Memory B cell (primary cell): ENCODE measurements at regions not wholly inside any gene's neighbourhood (a gene's known extent, or its start where the extent isn't known, plus 50 kb on each side); places are given as distances from the start of the nearest gene placed in this dataset.
A peak's percentile ranks its signal among the peaks of the same experiment; 100 is the strongest.
"Not testable (repeated sequence)": the region's sequence is repeated elsewhere in the genome, so short reads cannot be mapped to it uniquely, and the experiment has no call there.

Experiments used
- ATAC-seq: fragments of 150-1000 bp; cut with Tn5 transposase; 2 replicates; pipeline ENCODE4 v1.10.0; 2021; ENCODE audit warnings: low read depth, mild to moderate bottlenecking, moderate library complexity
- DNase-seq, 2 donors: peaks; one replicate each; pipeline ENCODE4 v3.0.0; 2022; ENCODE audit warnings: low spot score in 2 of 2
- H3K27ac Mint-ChIP-seq: one replicate; pipeline ENCODE4 v1.8.0; 2022; ENCODE audit warnings: mild to moderate bottlenecking, moderate library complexity, mixed read lengths
- H3K27me3 Mint-ChIP-seq: one replicate; pipeline ENCODE4 v1.8.0; 2022; ENCODE audit warnings: mixed read lengths
- H3K36me3 Mint-ChIP-seq: one replicate; pipeline ENCODE4 v1.8.0; 2022; ENCODE audit warnings: mild to moderate bottlenecking, mixed read lengths
- H3K4me1 Mint-ChIP-seq: one replicate; pipeline ENCODE4 v1.8.0; 2022; ENCODE audit warnings: mixed read lengths
- H3K4me3 Mint-ChIP-seq: one replicate; pipeline ENCODE4 v1.8.0; 2022; ENCODE audit warnings: mild to moderate bottlenecking, moderate library complexity, mixed read lengths
- H3K9me3 Mint-ChIP-seq: one replicate; pipeline ENCODE4 v1.8.0; 2022; ENCODE audit warnings: mixed read lengths

DNA sequence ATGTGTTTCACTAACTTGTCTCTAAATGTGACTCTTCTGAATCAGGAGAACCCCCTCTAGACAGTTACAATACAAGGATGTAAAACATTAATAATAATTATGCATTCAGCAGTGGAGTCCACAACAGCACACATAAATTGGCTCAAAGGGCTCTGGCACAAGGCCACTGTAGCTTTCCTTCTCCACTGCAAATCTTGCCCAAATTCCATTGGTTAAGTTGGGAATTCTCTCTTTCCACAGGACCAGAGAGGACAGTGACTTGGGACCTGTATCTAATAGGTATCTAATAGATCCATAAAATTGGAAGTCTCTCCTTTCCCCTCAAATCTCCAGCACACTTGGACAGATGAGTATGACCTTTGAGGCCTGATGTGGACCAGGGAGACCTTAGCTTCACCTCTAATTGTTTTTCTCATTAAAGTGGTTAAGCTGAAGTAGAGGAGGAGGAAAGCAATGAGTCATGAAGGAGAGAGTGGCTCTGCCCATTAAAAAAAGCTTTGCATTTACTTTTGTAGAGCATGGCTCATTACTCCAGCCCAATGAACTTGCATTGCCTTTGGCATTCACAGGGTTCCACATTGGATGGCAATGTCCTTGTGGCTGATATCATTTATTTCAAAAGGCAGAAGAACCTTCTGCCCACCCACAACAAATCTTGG, 72.3 kb upstream of the SH3RF1 start:
- H3K4me3 Mint-ChIP-seq, result no peak overlapping the region
- DNase-seq, result no peak
- ATAC-seq, result no peak
- H3K4me1 Mint-ChIP-seq, result no peaks in the 10 kb centered on the region
- no peak overlapping the region for H3K27ac Mint-ChIP-seq
- H3K36me3 Mint-ChIP-seq, result no peaks in the 10 kb centered on the region
- H3K9me3 Mint-ChIP-seq, result no peaks in the 10 kb centered on the region
- H3K27me3 Mint-ChIP-seq, result no peaks in the 10 kb centered on the region

DNA sequence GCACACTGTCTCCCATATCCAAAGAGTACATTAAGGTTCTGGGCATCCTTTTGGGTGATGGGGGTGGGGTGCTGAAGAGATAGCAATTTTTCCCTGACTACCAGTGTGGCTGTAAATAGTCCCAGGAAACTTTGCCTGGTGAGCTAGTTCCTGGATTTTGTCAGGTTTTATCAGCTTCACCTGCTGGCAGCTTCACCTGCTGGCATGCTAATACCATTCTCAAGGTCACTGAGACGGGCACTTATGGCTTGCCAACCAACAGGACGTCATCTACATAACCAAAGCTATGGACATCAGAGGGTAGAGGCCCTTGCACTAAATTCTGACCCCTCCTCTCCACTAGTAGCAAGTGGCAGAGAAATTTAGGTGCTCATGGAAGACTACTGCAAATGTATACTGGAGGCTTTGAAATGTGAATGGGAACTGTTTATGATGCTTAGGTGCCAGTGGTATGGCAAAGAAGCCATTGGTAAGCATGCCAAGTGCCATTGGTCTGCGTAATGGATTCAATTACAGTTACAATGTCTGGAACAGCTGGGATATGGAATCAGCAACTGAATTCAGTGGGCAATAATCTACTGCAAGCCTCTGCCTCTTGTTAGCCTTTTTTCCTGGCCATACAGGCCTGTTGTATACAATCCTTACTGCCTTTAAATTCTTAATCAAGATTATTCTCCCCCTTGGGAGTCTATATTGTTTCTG, 71.6 kb upstream of the SH3RF1 start:
- Mint-ChIP-seq H3K27ac (peak overlapping the region; percentile 53), H3K4me3 (no peak overlapping the region), H3K4me1 (no peaks in the 10 kb centered on the region), H3K9me3 (no peaks in the 10 kb centered on the region), H3K27me3 (no peaks in the 10 kb centered on the region), H3K36me3 (no peaks in the 10 kb centered on the region)
- ATAC-seq, result no peak
- DNase-seq, result no peak

DNA sequence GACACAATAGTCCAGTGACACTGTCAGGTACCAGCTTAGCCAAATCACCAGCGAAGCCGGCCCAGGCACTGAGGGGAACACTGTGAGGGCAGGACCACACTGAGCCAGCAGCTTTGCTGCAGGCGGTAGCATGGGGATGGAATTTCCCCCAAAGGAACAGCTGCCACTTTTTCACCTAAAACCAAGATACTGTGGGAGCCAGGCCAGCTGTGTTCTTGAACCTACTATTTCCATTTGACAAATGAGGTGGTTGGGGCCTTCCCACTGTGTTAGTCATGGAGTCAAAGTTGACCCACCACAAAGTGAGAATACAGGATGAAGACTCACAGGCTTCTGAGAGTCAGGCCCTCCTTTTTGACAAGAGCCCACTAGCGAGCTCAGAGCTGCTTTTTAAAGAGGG, 70.7 kb upstream of the SH3RF1 start:
- Mint-ChIP-seq H3K27me3 (no peaks in the 10 kb centered on the region), H3K4me1 (no peaks in the 10 kb centered on the region), H3K4me3 (no peak overlapping the region), H3K36me3 (no peaks in the 10 kb centered on the region), H3K9me3 (no peaks in the 10 kb centered on the region), H3K27ac (no peak overlapping the region)
- DNase-seq (no peak), ATAC-seq (no peak)

DNA sequence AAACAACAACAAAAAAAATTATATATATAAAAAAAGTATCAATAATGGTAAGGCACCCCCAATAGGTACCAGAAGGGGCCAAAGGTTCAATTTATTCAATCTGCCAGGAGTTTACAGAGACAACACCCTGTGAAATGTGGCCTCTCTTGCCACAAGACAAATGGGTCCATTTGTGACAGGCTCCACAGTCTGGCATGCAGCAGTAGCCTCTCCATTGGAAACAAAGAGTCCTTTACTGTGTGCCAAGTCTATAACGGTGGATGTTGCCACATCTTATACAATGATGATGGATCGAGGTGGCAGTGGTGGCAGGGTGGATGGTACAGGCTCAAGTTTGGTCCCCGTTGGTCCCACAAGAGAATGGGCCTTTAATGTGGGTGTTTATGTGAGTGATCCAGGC, 70.1 kb upstream of the SH3RF1 start:
- Mint-ChIP-seq H3K27me3 (no peaks in the 10 kb centered on the region), H3K9me3 (no peaks in the 10 kb centered on the region), H3K27ac (no peak overlapping the region), H3K4me3 (no peak overlapping the region), H3K4me1 (no peaks in the 10 kb centered on the region), H3K36me3 (no peaks in the 10 kb centered on the region)
- ATAC-seq (no peak), DNase-seq (no peak)

DNA sequence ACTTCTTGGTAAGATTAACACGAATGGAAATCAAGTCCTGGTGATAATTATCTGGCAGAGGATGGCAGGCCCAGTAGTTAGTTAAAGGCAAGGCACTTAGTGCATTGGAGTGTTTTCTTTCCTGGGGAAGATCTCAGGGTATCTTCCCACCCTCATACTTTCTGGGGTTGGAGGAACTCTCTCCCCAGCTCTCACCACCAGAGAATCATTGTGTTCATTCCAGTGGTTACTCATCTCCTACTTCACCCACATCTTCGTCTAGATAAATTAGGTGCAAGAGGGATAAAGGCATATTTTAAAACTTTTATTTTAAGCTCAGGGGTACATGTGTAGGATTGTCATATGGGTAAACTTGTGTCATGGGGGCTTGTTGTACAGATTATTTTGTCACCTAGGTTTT, 67.5 kb upstream of the SH3RF1 start:
- ATAC-seq (no peak), DNase-seq (no peak)
- Mint-ChIP-seq H3K9me3 (no peaks in the 10 kb centered on the region), H3K27ac (no peak overlapping the region), H3K36me3 (no peaks in the 10 kb centered on the region), H3K4me1 (no peaks in the 10 kb centered on the region), H3K4me3 (no peak overlapping the region), H3K27me3 (no peaks in the 10 kb centered on the region)

DNA sequence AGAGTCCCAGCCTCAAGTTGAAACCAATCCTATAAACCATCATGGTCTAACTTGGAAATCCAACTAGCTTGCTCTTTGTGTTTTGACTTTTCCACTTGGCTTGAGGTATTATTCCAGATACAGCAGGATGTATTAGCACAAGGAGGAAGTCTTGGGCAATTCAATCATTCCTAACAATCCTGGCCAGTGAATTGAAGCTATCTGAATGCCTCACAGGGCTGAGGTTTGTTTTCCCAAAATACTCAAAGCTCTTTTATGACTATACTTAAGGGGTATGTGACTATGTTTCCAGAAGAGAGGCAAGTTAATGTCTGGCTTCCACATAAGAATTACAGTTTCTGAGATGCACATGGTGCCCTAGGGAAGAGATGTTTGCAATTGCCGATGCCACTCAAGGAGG, 66.8 kb upstream of the SH3RF1 start:
- H3K9me3 Mint-ChIP-seq, result no peaks in the 10 kb centered on the region
- no peaks in the 10 kb centered on the region for H3K36me3 Mint-ChIP-seq
- H3K4me1 Mint-ChIP-seq, result no peaks in the 10 kb centered on the region
- ATAC-seq, result no peak
- no peak for DNase-seq
- H3K27ac Mint-ChIP-seq, result no peak overlapping the region
- H3K4me3 Mint-ChIP-seq, result no peak overlapping the region
- H3K27me3 Mint-ChIP-seq, result no peaks in the 10 kb centered on the region

DNA sequence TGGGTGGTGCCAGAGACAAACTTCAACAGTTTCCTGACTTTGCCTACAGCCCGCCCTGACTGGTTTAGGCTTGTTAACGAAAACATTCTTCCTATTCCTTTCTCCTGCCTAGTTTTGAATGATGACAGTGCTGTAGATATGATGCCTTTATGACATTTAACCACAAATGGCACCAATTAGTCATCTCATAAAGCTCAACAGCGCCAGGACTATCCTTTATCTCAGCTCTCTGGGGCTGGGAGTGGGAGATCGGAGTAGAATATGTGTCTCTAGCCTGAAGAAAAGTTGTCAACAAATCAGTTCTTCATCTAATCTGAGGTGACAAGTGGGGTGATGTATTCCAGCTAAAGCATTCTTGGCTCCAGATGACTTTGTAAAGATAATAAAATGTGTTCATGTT, 64.6 kb upstream of the SH3RF1 start:
- no peaks in the 10 kb centered on the region for H3K27me3 Mint-ChIP-seq
- H3K36me3 Mint-ChIP-seq, result no peaks in the 10 kb centered on the region
- no peaks in the 10 kb centered on the region for H3K4me1 Mint-ChIP-seq
- no peak overlapping the region for H3K27ac Mint-ChIP-seq
- no peaks in the 10 kb centered on the region for H3K9me3 Mint-ChIP-seq
- DNase-seq, result no peak
- H3K4me3 Mint-ChIP-seq, result no peak overlapping the region
- ATAC-seq, result no peak

DNA sequence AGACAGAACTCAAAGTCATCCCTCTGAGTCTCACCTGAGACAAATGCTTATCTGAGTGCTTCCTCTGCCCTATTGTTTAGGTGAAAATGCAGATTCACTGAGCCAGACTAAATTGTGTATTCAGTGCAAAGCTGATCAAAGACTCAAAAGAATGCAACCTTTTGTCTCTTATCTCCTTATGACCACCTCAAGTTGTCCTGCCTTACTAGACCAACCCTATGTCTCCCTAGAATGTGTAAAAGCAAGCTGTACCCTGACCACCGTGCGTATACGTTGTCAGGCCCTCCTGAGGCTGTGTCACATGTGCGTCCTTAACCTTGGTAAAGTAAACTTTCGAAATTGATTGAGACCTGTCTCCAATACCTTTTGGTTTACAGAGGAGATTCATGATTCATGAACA, 63.6 kb upstream of the SH3RF1 start:
- H3K9me3 Mint-ChIP-seq, result no peaks in the 10 kb centered on the region
- H3K4me3 Mint-ChIP-seq, result no peak overlapping the region
- H3K27me3 Mint-ChIP-seq, result peaks cover 1% of the 10 kb centered on the region

DNA sequence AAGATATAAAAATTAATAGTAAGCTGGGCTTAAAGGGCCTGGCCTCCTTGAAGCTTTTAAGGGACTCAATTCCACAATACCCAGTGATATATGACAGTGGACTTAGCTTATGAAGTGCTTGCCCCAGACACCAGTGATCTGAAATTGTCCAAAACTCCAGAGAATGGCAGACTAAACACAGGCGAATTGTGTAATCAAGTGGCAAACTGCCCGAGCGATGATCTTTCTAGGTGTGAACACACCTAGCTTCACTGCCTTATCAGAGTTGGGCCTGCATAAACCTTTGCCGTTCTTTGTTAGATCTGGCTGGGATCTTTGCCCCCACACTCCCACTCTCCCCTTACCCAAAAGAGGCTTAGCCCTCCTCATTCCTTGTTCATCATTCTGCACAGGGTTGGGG, 62.5 kb upstream of the SH3RF1 start:
- H3K9me3 Mint-ChIP-seq, result no peaks in the 10 kb centered on the region

More for the DNA sequence above, 63.6 kb upstream of the SH3RF1 start:
- Mint-ChIP-seq H3K36me3 (no peaks in the 10 kb centered on the region), H3K4me1 (no peaks in the 10 kb centered on the region), H3K27ac (no peak overlapping the region)
- no peak for DNase-seq
- ATAC-seq, result no peak

DNA sequence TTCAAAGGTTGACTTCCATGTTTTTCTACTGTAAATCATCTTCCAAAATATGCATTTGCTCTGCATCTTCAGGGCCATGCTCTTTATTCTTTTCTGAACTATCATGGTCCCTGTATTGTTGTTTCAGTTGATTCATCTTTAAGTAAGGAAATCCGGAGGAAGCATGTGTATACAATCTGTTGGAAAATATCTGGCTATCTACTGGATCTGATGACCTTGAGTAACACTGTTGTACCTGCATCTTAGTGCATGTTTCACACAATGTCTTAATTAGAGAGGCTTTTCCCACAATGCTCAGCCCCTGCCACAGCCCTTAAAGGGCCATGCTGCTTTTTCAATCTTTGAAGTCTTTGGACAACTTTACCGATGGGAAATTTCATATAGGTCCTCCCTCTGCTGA, 61.8 kb upstream of the SH3RF1 start:
- Mint-ChIP-seq H3K27ac (no peak overlapping the region), H3K27me3 (peaks cover 1% of the 10 kb centered on the region), H3K4me1 (no peaks in the 10 kb centered on the region), H3K36me3 (no peaks in the 10 kb centered on the region), H3K4me3 (no peak overlapping the region), H3K9me3 (no peaks in the 10 kb centered on the region)
- DNase-seq (no peak), ATAC-seq (no peak)

More for the DNA sequence above, 62.5 kb upstream of the SH3RF1 start:
- Mint-ChIP-seq H3K4me3 (no peak overlapping the region), H3K27ac (no peak overlapping the region), H3K27me3 (peaks cover 1% of the 10 kb centered on the region), H3K4me1 (no peaks in the 10 kb centered on the region), H3K36me3 (no peaks in the 10 kb centered on the region)
- no peak for DNase-seq
- no peak for ATAC-seq

DNA sequence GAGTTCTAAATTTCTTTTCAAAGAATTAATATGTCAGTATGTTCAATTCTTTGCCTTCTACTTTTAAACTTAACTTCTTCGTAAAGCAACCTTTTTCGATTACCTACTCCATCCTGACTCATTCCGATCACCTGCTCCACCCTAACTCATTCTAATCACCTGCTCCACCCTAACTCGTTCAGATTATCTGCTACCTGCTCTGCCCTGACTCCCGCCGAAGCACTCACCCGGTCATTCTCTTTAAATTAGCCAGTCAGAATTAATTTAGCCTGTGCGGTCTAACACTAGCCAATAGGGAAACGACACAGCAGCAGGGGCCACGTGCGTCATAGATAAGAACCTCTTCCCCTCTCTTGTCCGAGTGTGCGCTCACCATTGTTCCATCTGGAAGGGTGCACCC, 60.1 kb upstream of the SH3RF1 start:
- Mint-ChIP-seq H3K4me1 (no peaks in the 10 kb centered on the region), H3K36me3 (no peaks in the 10 kb centered on the region), H3K9me3 (no peaks in the 10 kb centered on the region), H3K4me3 (no peak overlapping the region), H3K27me3 (peaks cover 1% of the 10 kb centered on the region), H3K27ac (no peak overlapping the region)
- no peak for ATAC-seq
- DNase-seq, result no peak

DNA sequence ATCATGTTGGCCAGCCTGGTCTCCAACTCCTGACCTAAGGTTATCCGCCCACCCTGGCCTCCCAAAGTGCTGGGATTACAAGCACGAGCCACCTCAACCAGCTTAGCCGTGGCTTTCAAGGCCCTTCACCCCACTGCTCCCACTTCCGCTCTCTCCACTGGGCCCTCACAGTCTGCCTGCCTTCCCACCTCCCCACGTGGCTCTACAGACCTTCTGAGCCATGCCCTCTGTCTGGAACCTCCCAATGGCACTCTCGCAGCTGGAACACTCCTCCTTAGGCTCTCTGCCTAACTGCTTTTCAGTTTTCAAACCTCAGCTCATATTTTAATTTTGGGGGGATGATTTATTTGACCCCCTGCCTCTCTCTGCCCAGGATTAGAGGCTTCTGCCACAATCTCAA, 59.3 kb upstream of the SH3RF1 start:
- DNase-seq, result no peak
- ATAC-seq, result no peak
- Mint-ChIP-seq H3K4me1 (no peaks in the 10 kb centered on the region), H3K9me3 (no peaks in the 10 kb centered on the region), H3K36me3 (no peaks in the 10 kb centered on the region), H3K4me3 (no peak overlapping the region), H3K27me3 (peaks cover 1% of the 10 kb centered on the region), H3K27ac (no peak overlapping the region)

DNA sequence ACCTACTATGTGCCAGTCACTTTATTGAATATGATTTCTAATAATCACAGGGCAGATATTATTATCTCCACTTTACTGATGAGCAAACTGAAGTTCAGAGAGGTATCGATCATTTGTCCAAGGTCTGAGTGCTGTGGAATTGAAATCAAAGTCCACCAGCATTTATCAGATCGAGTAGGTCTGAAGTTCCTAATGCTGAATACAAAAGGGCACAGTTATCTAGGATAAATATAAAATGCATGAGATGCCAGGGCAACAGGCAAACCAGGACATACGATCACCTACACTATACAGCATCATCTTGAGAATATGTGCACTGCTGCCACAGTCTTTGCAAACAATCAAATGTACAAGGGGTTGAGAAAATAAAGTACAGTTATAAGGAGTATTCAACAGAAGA, 57.2 kb upstream of the SH3RF1 start:
- ATAC-seq (no peak), DNase-seq (no peak)
- no peaks in the 10 kb centered on the region for H3K4me1 Mint-ChIP-seq
- no peak overlapping the region for H3K27ac Mint-ChIP-seq
- H3K9me3 Mint-ChIP-seq, result no peaks in the 10 kb centered on the region
- H3K4me3 Mint-ChIP-seq, result no peak overlapping the region
- H3K36me3 Mint-ChIP-seq, result no peaks in the 10 kb centered on the region
- peaks cover 1% of the 10 kb centered on the region for H3K27me3 Mint-ChIP-seq

DNA sequence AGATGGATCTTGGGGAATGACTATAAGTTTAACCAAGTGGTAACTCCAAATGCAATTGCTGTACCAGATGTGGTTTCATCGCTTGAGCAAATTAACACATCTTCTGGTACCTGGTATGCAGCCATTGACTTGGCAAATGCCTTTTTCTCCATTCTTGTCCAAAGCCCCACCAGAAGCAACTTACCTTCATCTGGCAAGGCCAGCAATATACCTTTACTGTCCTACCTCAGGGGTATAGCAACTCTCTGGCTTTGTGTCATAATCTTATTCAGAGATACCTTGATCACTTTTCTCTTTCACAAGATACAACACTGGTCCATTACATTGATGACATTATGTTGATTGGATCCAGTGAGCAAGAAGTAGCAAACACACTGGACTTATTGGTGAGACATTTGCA, 53.2 kb upstream of the SH3RF1 start:
- not testable (repeated sequence) for H3K4me1 Mint-ChIP-seq, H3K36me3 Mint-ChIP-seq, ATAC-seq

DNA sequence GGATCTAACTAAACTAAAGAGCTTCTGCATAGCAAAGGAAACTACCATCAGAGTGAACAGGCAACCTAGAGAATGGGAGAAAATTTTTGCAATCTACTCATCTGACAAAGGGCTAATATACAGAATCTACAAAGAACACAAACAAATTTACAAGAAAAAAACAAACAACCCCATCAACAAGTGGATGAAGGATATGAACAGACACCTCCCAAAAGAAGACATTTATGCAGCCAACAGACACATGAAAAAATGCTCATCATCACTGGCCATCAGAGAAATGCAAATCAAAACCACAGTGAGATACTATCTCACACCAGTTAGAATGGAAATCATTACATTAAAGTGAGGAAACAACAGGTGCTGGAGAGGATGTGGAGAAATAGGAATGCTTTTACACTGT, 52.1 kb upstream of the SH3RF1 start:
- DNase-seq, H3K4me3 Mint-ChIP-seq, H3K27ac Mint-ChIP-seq, ATAC-seq, H3K36me3 Mint-ChIP-seq, H3K27me3 Mint-ChIP-seq, H3K9me3 Mint-ChIP-seq, H3K4me1 Mint-ChIP-seq: not testable (repeated sequence)

More for the DNA sequence above, 53.2 kb upstream of the SH3RF1 start:
- H3K4me3 Mint-ChIP-seq, H3K27me3 Mint-ChIP-seq, DNase-seq, H3K27ac Mint-ChIP-seq, H3K9me3 Mint-ChIP-seq: not testable (repeated sequence)
